KMS-11 (cell line): ENCODE measurements at regions not wholly inside any gene's neighbourhood (a gene's known extent, or its start where the extent isn't known, plus 50 kb on each side); places are given as distances from the start of the nearest gene placed in this dataset.

Source experiments
- H2AFZ ChIP-seq: fragments of 200-600 bp; sonication (generic); 2 replicates; pipeline ENCODE4 v1.6.1; 2016; ENCODE audit warnings: antibody characterized with exemption, mixed run types, low read depth
- H3K27ac ChIP-seq: fragments of 200-600 bp; sonication (generic); 2 replicates; pipeline ENCODE4 v1.6.1; 2016; ENCODE audit warnings: mild to moderate bottlenecking, mixed run types
- H3K27me3 ChIP-seq: fragments of 200-600 bp; sonication (generic); 2 replicates; pipeline ENCODE4 v1.6.1; 2017; ENCODE audit warnings: mild to moderate bottlenecking, low read depth, mixed run types, moderate library complexity; ENCODE audit not compliant: insufficient read depth
- H3K36me3 ChIP-seq: fragments of 200-600 bp; sonication (generic); 2 replicates; pipeline ENCODE4 v1.6.1; 2017; ENCODE audit warnings: mild to moderate bottlenecking, mixed run types; ENCODE audit not compliant: insufficient read depth
- H3K4me1 ChIP-seq: fragments of 200-600 bp; sonication (generic); 2 replicates; pipeline ENCODE4 v1.6.1; 2016; ENCODE audit warnings: mild to moderate bottlenecking, low read depth, mixed run types; ENCODE audit not compliant: poor library complexity, severe bottlenecking
- H3K4me2 ChIP-seq: fragments of 200-600 bp; sonication (generic); 2 replicates; pipeline ENCODE4 v1.7.0; 2016; ENCODE audit warnings: mild to moderate bottlenecking, mixed run types
- H3K4me3 ChIP-seq: fragments of 200-600 bp; sonication (generic); IDR thresholded peaks from 2 replicates; pipeline ENCODE4 v1.6.1; 2017; ENCODE audit warnings: low read depth, low read length, mixed read lengths; ENCODE audit not compliant: insufficient read depth
- H3K79me2 ChIP-seq: fragments of 200-600 bp; sonication (generic); 2 replicates; pipeline ENCODE4 v1.6.1; 2016; ENCODE audit warnings: low read depth, mixed run types; ENCODE audit not compliant: insufficient read depth
- H3K9ac ChIP-seq: fragments of 200-600 bp; sonication (generic); 2 replicates; pipeline ENCODE4 v1.6.1; 2016; ENCODE audit warnings: mild to moderate bottlenecking, mixed run types
- H4K20me1 ChIP-seq: fragments of 200-600 bp; sonication (generic); 2 replicates; pipeline ENCODE4 v1.6.1; 2016; ENCODE audit warnings: mild to moderate bottlenecking, mixed run types; ENCODE audit not compliant: insufficient read depth
- TF ChIP-seq, protein P1 (sequence below): fragments of 200-600 bp; sonication (generic); conservative IDR thresholded peaks from 2 replicates; pipeline ENCODE4 v1.6.1; 2017; ENCODE audit warnings: low read depth, mild to moderate bottlenecking, antibody characterized with exemption, low read length, moderate library complexity, mixed read lengths

- no peaks in the 10 kb centered on the region for H3K79me2 ChIP-seq
- no peak overlapping the region for H3K27ac ChIP-seq
- no peaks in the 10 kb centered on the region for H3K4me1 ChIP-seq
- H3K27me3 ChIP-seq: no peaks in the 10 kb centered on the region
- H2AFZ ChIP-seq: no peak overlapping the region
- no peak overlapping the region for H3K4me3 ChIP-seq
- H4K20me1 ChIP-seq: no peaks in the 10 kb centered on the region
- no peak overlapping the region for H3K4me2 ChIP-seq
- H3K36me3 ChIP-seq: no peaks in the 10 kb centered on the region; the same call in 1 of the 2 replicates
- no peak overlapping the region for H3K9ac ChIP-seq
- TF ChIP-seq, protein P1, sequence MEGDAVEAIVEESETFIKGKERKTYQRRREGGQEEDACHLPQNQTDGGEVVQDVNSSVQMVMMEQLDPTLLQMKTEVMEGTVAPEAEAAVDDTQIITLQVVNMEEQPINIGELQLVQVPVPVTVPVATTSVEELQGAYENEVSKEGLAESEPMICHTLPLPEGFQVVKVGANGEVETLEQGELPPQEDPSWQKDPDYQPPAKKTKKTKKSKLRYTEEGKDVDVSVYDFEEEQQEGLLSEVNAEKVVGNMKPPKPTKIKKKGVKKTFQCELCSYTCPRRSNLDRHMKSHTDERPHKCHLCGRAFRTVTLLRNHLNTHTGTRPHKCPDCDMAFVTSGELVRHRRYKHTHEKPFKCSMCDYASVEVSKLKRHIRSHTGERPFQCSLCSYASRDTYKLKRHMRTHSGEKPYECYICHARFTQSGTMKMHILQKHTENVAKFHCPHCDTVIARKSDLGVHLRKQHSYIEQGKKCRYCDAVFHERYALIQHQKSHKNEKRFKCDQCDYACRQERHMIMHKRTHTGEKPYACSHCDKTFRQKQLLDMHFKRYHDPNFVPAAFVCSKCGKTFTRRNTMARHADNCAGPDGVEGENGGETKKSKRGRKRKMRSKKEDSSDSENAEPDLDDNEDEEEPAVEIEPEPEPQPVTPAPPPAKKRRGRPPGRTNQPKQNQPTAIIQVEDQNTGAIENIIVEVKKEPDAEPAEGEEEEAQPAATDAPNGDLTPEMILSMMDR: no peak
These were observed 440.5 kb downstream of the SEMA3D start for GRCh38 chr7:84746353-84746752.

DNA sequence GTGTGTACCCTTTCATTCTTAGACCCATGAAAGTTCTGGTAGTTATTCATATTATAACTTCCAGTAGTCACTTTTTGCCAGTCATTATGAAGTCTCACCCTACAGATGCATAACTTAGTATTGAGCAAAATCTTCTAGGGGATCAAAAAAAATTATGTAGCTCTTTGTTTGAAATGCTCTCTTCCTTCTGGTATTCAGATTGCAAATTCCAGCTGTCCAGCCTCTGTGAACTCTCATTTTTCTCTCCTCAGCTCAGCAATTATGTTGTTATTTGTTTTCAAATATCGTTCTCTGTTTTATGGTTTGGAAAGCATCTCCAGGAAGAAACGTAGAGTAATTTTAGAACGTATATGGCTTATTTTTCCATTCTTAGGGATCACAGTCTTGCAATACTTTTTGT, 442.5 kb downstream of the SEMA3D start:
- Histone ChIP-seq H3K27me3 (no peaks in the 10 kb centered on the region), H4K20me1 (no peaks in the 10 kb centered on the region), H2AFZ (no peak overlapping the region), H3K9ac (no peak overlapping the region), H3K36me3 (no peaks in the 10 kb centered on the region; the same call in 1 of the 2 replicates), H3K79me2 (no peaks in the 10 kb centered on the region), H3K4me3 (no peak overlapping the region), H3K27ac (no peak overlapping the region), H3K4me2 (no peak overlapping the region), H3K4me1 (no peaks in the 10 kb centered on the region)
- TF ChIP-seq, protein P1: no peak

GRCh38 chr7:84738583-84739150, 448.2 kb downstream of the SEMA3D start:
- no peaks in the 10 kb centered on the region for H4K20me1 ChIP-seq
- H3K27ac ChIP-seq: no peak overlapping the region
- H3K27me3 ChIP-seq: no peaks in the 10 kb centered on the region
- H3K4me1 ChIP-seq: no peaks in the 10 kb centered on the region
- no peak overlapping the region for H3K4me3 ChIP-seq
- no peaks in the 10 kb centered on the region for H3K36me3 ChIP-seq
- no peak overlapping the region for H3K9ac ChIP-seq
- H3K79me2 ChIP-seq: no peaks in the 10 kb centered on the region
- TF ChIP-seq, protein P1: no peak
- H2AFZ ChIP-seq: no peak overlapping the region
- no peak overlapping the region for H3K4me2 ChIP-seq

DNA sequence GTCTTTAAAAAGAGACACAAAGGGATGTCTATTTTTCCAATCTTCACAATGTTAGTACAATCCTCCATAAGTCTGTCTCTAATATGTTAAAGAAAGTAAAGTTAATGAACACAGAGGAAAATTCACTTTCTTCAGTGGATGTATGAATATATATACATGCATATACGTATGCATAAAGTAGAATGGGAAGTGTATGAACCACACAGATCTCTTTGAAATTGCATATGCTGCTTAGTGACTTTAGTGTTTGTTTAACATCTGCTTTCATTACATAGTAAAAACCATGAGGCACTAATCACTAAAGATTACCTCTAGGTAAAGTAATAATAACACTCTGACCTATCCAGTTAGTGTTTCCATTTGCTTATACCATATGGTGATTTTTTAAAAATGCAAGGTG, 451.2 kb downstream of the SEMA3D start:
- Histone ChIP-seq H3K4me1 (no peaks in the 10 kb centered on the region), H2AFZ (no peak overlapping the region), H3K9ac (no peak overlapping the region), H3K36me3 (no peaks in the 10 kb centered on the region), H3K27me3 (no peaks in the 10 kb centered on the region), H4K20me1 (no peaks in the 10 kb centered on the region), H3K79me2 (no peaks in the 10 kb centered on the region), H3K27ac (no peak overlapping the region), H3K4me3 (no peak overlapping the region), H3K4me2 (no peak overlapping the region)
- TF ChIP-seq, protein P1: no peak
